Gastrocnemius medialis (tissue), 4 donors: ENCODE measurements at regions not wholly inside any gene's neighbourhood (a gene's known extent, or its start where the extent isn't known, plus 50 kb on each side); places are given as distances from the start of the nearest gene placed in this dataset.

Experiments
- ATAC-seq, 2 donors: fragments of 150-250 bp; one replicate each; pipeline ENCODE4 v1.9.1; 2016
- DNase-seq, 2 donors: peaks; one replicate each; pipeline ENCODE4 v3.0.0-alpha.2; 2019
- H3K27ac ChIP-seq, 4 donors: fragments of 200-600 bp; sonication (generic); 1 replicate in 1 of 4; 2 replicates in 3 of 4; pipeline ENCODE4 v1.5.1; 2016 to 2018; ENCODE audit warnings: mild to moderate bottlenecking in 2 of 4, moderate library complexity in 1 of 4
- H3K27me3 ChIP-seq, 3 donors: fragments of 200-600 bp; sonication (generic) in 2 of 3; 1 replicate in 1 of 3; 2 replicates in 2 of 3; pipeline versions ENCODE4 v1.5.1 to v1.6.0; 2016 to 2019; ENCODE audit warnings: mild to moderate bottlenecking in 1 of 3, moderate library complexity in 1 of 3
- H3K36me3 ChIP-seq, 2 donors: fragments of 200-600 bp; sonication (generic) in 1 of 2; one replicate each; pipeline ENCODE4 v1.5.1; 2017 to 2018
- H3K4me1 ChIP-seq, 2 donors: fragments of 200-600 bp; sonication (generic) in 1 of 2; one replicate each; pipeline ENCODE4 v1.5.1; 2016 to 2017; ENCODE audit warnings: mild to moderate bottlenecking in 2 of 2
- H3K4me3 ChIP-seq, 4 donors: fragments of 200-600 bp; sonication (generic) in 3 of 4; 1 replicate in 1 of 4; 2 replicates in 3 of 4; pipeline ENCODE4 v1.5.1; 2016 to 2019; ENCODE audit warnings: mild to moderate bottlenecking in 2 of 4
- H3K9me3 ChIP-seq, 3 donors: fragments of 200-600 bp; sonication (generic) in 2 of 3; 1 replicate in 1 of 3; 2 replicates in 2 of 3; pipeline ENCODE4 v1.5.1; 2016 to 2019
- POLR2A ChIP-seq, 2 donors: fragments of 450-650 bp; IDR thresholded peaks; one replicate each; pipeline ENCODE4 v1.6.1; 2017; ENCODE audit warnings: antibody characterized with exemption in 2 of 2, mild to moderate bottlenecking in 2 of 2, moderate library complexity in 2 of 2
- in situ Hi-C, 4 donors: fragments of 200-750 bp; cut with MboI; loops; one replicate each; pipeline versions ENCODE4 v1.15.0 to v1.8.0; 2017; ENCODE audit warnings: low sequenced_read_pairs in 4 of 4
- intact Hi-C: fragments of 100-400 bp; cut with DNase I; formaldehyde crosslinking; loops from one replicate; pipeline ENCODE4 v1.15.1; 2023; ENCODE audit warnings: low total_unique reads
- TF ChIP-seq, protein P1 (sequence below), 5 experiments: fragments of 450-650 bp in 3 of 5; fragments of 200-600 bp in 2 of 5; sonication (generic) in 2 of 5; IDR thresholded peaks in 4 of 5; conservative IDR thresholded peaks in 1 of 5; 1 replicate in 4 of 5; 2 replicates in 1 of 5; pipeline ENCODE4 v1.5.1; 2016 to 2019; ENCODE audit warnings: antibody characterized with exemption in 5 of 5, mild to moderate bottlenecking in 3 of 5, moderate library complexity in 3 of 5

DNA sequence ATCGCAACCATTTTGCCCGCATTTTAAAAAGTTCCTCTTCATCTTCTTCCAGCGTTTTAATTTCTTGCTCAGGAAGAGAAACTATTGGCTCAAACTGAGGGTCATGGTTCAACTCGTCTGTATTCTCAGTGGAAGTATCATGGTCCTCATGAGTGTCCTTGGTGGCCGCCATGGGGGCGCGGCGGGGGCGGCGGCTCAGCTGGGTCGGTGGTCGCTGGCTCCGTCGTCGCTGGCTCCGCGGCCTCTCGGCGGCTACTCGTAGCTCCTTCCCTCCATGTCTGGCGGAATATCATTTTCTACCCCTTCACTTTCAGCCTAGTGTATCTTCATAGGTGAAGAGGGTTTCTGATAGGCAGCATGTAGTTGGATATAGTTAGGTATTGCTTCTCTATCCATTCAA lies 492.0 kb upstream of the MAGEB18 start:
- H3K4me3 ChIP-seq: no peak overlapping the region
- DNase-seq (no peak), ATAC-seq (no peak)
- H3K36me3 ChIP-seq: no peaks in the 10 kb centered on the region
- H3K27ac ChIP-seq: no peak overlapping the region
- no peak for TF ChIP-seq POLR2A (IDR thresholded peaks at IDR 0.05)
- TF ChIP-seq, protein P1, sequence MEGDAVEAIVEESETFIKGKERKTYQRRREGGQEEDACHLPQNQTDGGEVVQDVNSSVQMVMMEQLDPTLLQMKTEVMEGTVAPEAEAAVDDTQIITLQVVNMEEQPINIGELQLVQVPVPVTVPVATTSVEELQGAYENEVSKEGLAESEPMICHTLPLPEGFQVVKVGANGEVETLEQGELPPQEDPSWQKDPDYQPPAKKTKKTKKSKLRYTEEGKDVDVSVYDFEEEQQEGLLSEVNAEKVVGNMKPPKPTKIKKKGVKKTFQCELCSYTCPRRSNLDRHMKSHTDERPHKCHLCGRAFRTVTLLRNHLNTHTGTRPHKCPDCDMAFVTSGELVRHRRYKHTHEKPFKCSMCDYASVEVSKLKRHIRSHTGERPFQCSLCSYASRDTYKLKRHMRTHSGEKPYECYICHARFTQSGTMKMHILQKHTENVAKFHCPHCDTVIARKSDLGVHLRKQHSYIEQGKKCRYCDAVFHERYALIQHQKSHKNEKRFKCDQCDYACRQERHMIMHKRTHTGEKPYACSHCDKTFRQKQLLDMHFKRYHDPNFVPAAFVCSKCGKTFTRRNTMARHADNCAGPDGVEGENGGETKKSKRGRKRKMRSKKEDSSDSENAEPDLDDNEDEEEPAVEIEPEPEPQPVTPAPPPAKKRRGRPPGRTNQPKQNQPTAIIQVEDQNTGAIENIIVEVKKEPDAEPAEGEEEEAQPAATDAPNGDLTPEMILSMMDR (IDR thresholded peaks at IDR 0.05 in 4 of 5, conservative IDR thresholded peaks at IDR 0.05 in 1 of 5): no peak
- in situ Hi-C loops: loop anchor here in 1 of 4 donors (25.0 kb wide), 1 partner anchor 109 kb away; no protein-coding TSS in a partner anchor
- no peaks in the 10 kb centered on the region for H3K9me3 ChIP-seq
- intact Hi-C loops: no loop called here
- no peaks in the 10 kb centered on the region for H3K4me1 ChIP-seq
- H3K27me3 ChIP-seq: no peaks in the 10 kb centered on the region

DNA sequence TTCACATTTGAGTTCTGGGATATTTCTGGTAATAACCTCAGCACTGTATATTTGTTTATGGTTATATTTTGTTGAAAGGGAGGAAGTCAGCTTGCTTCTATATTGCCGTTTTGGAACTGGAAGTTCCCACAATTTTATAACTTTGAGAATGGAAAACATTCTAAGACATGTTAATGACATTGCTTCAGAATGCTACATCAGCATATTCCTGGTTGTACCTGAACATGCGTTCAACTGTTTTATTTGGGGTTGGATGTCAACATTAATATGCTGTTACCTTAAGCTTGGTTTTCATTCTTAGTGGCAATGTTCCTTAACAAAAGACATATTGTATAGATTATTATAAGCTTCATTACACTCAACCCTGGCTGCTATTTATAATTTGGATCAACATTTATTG lies 489.4 kb upstream of the MAGEB18 start:
- Histone ChIP-seq H3K4me3 (no peak overlapping the region), H3K36me3 (no peaks in the 10 kb centered on the region), H3K4me1 (no peaks in the 10 kb centered on the region), H3K9me3 (no peaks in the 10 kb centered on the region), H3K27me3 (no peaks in the 10 kb centered on the region), H3K27ac (no peak overlapping the region)
- in situ Hi-C loops (loop anchor here in 1 of 4 donors (25.0 kb wide), 1 partner anchor 111 kb away; no protein-coding TSS in a partner anchor), intact Hi-C loops (no loop called here)
- DNase-seq: no peak
- no peak for ATAC-seq
- TF ChIP-seq, protein P1 (IDR thresholded peaks at IDR 0.05 in 4 of 5, conservative IDR thresholded peaks at IDR 0.05 in 1 of 5): no peak
- no peak for TF ChIP-seq POLR2A (IDR thresholded peaks at IDR 0.05)

DNA sequence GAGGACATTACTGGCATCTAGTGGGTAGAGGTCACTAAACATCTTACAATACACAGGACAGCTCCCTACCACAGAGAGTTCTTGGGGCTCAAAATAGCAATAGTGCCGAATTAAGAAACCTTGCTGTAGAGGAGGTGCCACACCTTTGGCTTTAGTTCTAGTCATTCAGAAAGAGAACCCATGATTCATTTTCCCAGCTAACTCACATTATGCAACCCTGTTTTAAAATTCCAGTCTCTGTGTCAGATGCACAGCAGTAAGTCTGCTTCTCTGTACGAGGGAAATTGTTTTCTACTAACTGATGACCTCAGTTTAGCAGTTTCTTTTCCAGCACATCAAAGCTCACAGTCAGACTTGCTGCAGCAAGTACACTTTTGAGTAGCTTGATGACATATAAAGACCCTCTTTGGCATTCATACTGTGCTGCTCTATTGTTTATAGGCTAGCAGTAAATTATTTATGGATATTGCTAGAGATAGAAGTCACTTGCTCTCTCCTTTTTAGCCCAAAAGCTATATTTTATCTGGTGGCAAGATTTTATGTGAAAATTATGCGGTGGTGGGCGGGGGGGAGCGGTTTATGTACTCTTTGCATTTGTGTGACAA lies 487.8 kb upstream of the MAGEB18 start:
- Histone ChIP-seq H3K36me3 (no peaks in the 10 kb centered on the region), H3K27me3 (no peaks in the 10 kb centered on the region), H3K4me3 (no peak overlapping the region), H3K9me3 (no peaks in the 10 kb centered on the region), H3K27ac (no peak overlapping the region), H3K4me1 (no peaks in the 10 kb centered on the region)
- TF ChIP-seq, protein P1 (IDR thresholded peaks at IDR 0.05 in 4 of 5, conservative IDR thresholded peaks at IDR 0.05 in 1 of 5): no peak
- TF ChIP-seq POLR2A (IDR thresholded peaks at IDR 0.05): no peak
- in situ Hi-C loops (no loop called here), intact Hi-C loops (no loop called here)
- no peak for DNase-seq
- no peak for ATAC-seq

DNA sequence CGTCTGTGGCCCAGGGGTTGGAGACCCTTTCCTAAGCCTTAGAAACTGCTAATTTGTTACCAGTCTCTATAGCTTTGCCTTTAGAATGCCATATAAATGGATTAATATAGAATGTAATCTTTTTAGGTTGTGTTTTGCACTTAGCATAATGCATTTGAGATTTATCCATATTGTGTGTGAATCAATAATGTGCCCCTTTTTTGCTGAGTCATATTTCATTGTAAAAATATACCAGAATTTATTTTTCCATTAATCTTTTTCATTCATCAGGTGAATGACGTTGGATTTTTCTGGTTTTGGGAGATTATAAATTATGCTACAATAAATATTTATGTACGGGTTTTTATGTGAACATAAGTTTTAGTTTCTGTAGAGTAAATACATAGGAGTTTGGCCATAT lies 478.8 kb upstream of the MAGEB18 start:
- in situ Hi-C loops: no loop called here
- no peak for DNase-seq
- Histone ChIP-seq H3K4me3 (no peak overlapping the region), H3K27ac (no peak overlapping the region), H3K27me3 (no peaks in the 10 kb centered on the region), H3K4me1 (no peaks in the 10 kb centered on the region), H3K36me3 (no peaks in the 10 kb centered on the region), H3K9me3 (no peaks in the 10 kb centered on the region)
- ATAC-seq: no peak
- intact Hi-C loops: no loop called here
- TF ChIP-seq POLR2A (IDR thresholded peaks at IDR 0.05): no peak
- TF ChIP-seq, protein P1 (IDR thresholded peaks at IDR 0.05 in 4 of 5, conservative IDR thresholded peaks at IDR 0.05 in 1 of 5): no peak

DNA sequence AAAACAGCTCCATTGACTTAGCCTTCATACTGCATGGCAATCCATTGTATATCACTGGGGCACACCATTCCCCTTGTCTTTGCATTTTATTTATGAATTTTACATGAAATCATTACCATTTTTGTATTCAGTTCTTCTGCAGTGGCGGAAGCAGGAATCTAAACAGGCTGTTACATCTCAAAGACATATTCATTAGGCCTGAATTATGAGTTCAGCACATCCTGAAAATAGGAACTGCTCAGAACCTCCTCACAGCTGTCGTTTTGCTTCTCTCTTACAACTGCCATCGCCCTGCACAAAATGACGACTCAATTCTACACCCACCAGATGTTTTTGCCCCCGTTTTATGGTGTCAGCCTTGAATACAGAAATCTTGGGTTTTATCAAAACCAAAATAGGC lies 474.4 kb upstream of the MAGEB18 start:
- ATAC-seq: no peak
- Histone ChIP-seq H3K4me1 (no peaks in the 10 kb centered on the region), H3K9me3 (no peaks in the 10 kb centered on the region), H3K4me3 (no peak overlapping the region), H3K36me3 (no peaks in the 10 kb centered on the region), H3K27me3 (no peaks in the 10 kb centered on the region), H3K27ac (no peak overlapping the region)
- in situ Hi-C loops: no loop called here
- TF ChIP-seq, protein P1 (IDR thresholded peaks at IDR 0.05 in 4 of 5, conservative IDR thresholded peaks at IDR 0.05 in 1 of 5): no peak
- no peak for TF ChIP-seq POLR2A (IDR thresholded peaks at IDR 0.05)
- intact Hi-C loops: no loop called here
- DNase-seq: no peak
